ENCODE measurements at regions not wholly inside any gene's neighbourhood (a gene's known extent, or its start where the extent isn't known, plus 50 kb on each side); places are given as distances from the start of the nearest gene placed in this dataset.

DNA sequence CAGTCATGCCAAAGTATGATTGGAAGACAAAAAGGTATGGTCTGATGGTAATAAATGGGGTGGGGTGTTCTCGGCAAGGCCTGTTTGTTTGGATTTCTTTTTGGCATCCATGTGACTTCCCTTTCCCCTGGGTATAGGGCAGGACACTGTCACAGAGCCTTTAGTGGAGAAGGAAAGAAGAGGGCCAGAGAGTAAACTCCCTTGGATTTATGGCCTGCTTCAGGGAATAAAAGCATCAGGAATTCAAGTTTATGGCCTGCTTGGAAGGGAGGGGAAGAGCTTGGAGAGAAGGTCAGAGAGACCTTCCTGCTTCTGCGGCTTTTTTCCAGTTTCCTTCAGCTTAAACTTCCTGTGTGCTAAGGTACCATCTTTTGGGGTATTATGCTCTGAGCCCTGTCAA, 179.4 kb upstream of the ADAMTS9 start:
- TF ChIP-seq FOXK2 (IDR thresholded peaks at IDR 0.05) (no peak), ELF4 (IDR thresholded peaks at IDR 0.05) (no peak), SP1 (IDR thresholded peaks at IDR 0.05) (no peak), BHLHE40 (IDR thresholded peaks at IDR 0.05; ENCODE audit: borderline replicate concordance) (no peak), HDGF (IDR thresholded peaks at IDR 0.05; ENCODE audit: borderline replicate concordance) (no peak), FOXM1 (IDR thresholded peaks at IDR 0.05; ENCODE audit: borderline replicate concordance) (no peak), ZNF384 (IDR thresholded peaks at IDR 0.05) (no peak), SUZ12 (IDR thresholded peaks at IDR 0.05) (no peak), FOXA1 (IDR thresholded peaks at IDR 0.05) (no peak), L3MBTL2 (conservative IDR thresholded peaks at IDR 0.05) (no peak)
- TF ChIP-seq, protein P1, sequence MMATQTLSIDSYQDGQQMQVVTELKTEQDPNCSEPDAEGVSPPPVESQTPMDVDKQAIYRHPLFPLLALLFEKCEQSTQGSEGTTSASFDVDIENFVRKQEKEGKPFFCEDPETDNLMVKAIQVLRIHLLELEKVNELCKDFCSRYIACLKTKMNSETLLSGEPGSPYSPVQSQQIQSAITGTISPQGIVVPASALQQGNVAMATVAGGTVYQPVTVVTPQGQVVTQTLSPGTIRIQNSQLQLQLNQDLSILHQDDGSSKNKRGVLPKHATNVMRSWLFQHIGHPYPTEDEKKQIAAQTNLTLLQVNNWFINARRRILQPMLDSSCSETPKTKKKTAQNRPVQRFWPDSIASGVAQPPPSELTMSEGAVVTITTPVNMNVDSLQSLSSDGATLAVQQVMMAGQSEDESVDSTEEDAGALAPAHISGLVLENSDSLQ (IDR thresholded peaks at IDR 0.05): no peak

All from HEK293T (cell line).